Trophoblast cell (in vitro differentiated cells and primary cell): ENCODE measurements at regions not wholly inside any gene's neighbourhood (a gene's known extent, or its start where the extent isn't known, plus 50 kb on each side); places are given as distances from the start of the nearest gene placed in this dataset.
"Not testable (repeated sequence)": the region's sequence is repeated elsewhere in the genome, so short reads cannot be mapped to it uniquely, and the experiment has no call there.

ENCODE experiments used
- DNase-seq, 2 donors: peaks; one replicate each; pipeline ENCODE4 v3.0.0-alpha.2; 2016
- H2AFZ ChIP-seq: 2 replicates; pipeline ENCODE4 v1.6.1; 2013; ENCODE audit warnings: low read length, moderate library complexity, mild to moderate bottlenecking; ENCODE audit not compliant: insufficient read depth, poor library complexity
- H2AK5ac ChIP-seq: 2 replicates; pipeline ENCODE4 v1.6.1; 2013; ENCODE audit warnings: mild to moderate bottlenecking, low read length
- H2BK120ac ChIP-seq: 2 replicates; pipeline ENCODE4 v1.6.1; 2013; ENCODE audit warnings: low read length, mild to moderate bottlenecking, moderate library complexity; ENCODE audit not compliant: insufficient read depth, poor library complexity
- H2BK12ac ChIP-seq: 2 replicates; pipeline ENCODE4 v1.6.1; 2013; ENCODE audit warnings: mild to moderate bottlenecking, low read length, moderate library complexity
- H2BK5ac ChIP-seq: 2 replicates; pipeline ENCODE4 v1.6.1; 2013; ENCODE audit warnings: low read length, low read depth, moderate library complexity, mild to moderate bottlenecking; ENCODE audit not compliant: poor library complexity
- H3K14ac ChIP-seq: 2 replicates; pipeline ENCODE4 v1.6.1; 2013; ENCODE audit warnings: mild to moderate bottlenecking, low read length
- H3K18ac ChIP-seq: 2 replicates; pipeline ENCODE4 v1.6.1; 2013; ENCODE audit warnings: mild to moderate bottlenecking, low read length
- H3K23ac ChIP-seq: 2 replicates; pipeline ENCODE4 v1.6.1; 2013; ENCODE audit warnings: low read length
- H3K27ac ChIP-seq: 2 replicates; pipeline ENCODE4 v1.5.1; 2013; ENCODE audit warnings: low read depth, mild to moderate bottlenecking, inconsistent platforms, low read length, moderate library complexity
- H3K27me3 ChIP-seq: 2 replicates; pipeline ENCODE4 v1.6.1; 2013; ENCODE audit warnings: inconsistent platforms, mild to moderate bottlenecking, low read length, moderate library complexity; ENCODE audit not compliant: insufficient read depth
- H3K36me3 ChIP-seq, 2 experiments: 1 replicate in 1 of 2; 2 replicates in 1 of 2; pipeline ENCODE4 v1.6.1; 2013; ENCODE audit warnings: low read length in 2 of 2, mild to moderate bottlenecking in 2 of 2, moderate library complexity in 1 of 2; ENCODE audit not compliant: insufficient read depth in 2 of 2, control insufficient read depth in 1 of 2
- H3K4ac ChIP-seq: 2 replicates; pipeline ENCODE4 v1.6.1; 2013; ENCODE audit warnings: low read depth, mild to moderate bottlenecking, low read length, moderate library complexity
- H3K4me1 ChIP-seq, 2 experiments: 1 replicate in 1 of 2; 2 replicates in 1 of 2; pipeline ENCODE4 v1.6.1; 2013; ENCODE audit warnings: low read length in 2 of 2, mild to moderate bottlenecking in 2 of 2, moderate library complexity in 1 of 2; ENCODE audit not compliant: insufficient read depth in 2 of 2, control insufficient read depth in 1 of 2
- H3K4me2 ChIP-seq: 2 replicates; pipeline ENCODE4 v1.6.1; 2013; ENCODE audit warnings: inconsistent platforms, mild to moderate bottlenecking, low read length, moderate library complexity
- H3K4me3 ChIP-seq: 2 replicates; pipeline ENCODE4 v1.5.1; 2013; ENCODE audit warnings: mild to moderate bottlenecking, low read depth, low read length, inconsistent platforms
- H3K79me1 ChIP-seq: one replicate; pipeline ENCODE4 v1.6.1; 2013; ENCODE audit warnings: low read length
- H3K79me2 ChIP-seq: 2 replicates; pipeline ENCODE4 v1.6.1; 2013; ENCODE audit warnings: low read length, mild to moderate bottlenecking; ENCODE audit not compliant: control insufficient read depth, insufficient read depth, poor library complexity
- H3K9ac ChIP-seq: 2 replicates; pipeline ENCODE4 v1.6.1; 2013; ENCODE audit warnings: mild to moderate bottlenecking, low read length
- H3K9me3 ChIP-seq: 2 replicates; pipeline ENCODE4 v1.6.1; 2013; ENCODE audit warnings: low read depth, mild to moderate bottlenecking, control low read depth, inconsistent platforms, low read length; ENCODE audit not compliant: insufficient read depth
- H4K12ac ChIP-seq: 2 replicates; pipeline ENCODE4 v1.6.1; 2013; ENCODE audit warnings: low read depth, mild to moderate bottlenecking, low read length, moderate library complexity
- H4K8ac ChIP-seq: 2 replicates; pipeline ENCODE4 v1.6.1; 2013; ENCODE audit warnings: low read depth, mild to moderate bottlenecking, low read length, moderate library complexity
- H4K91ac ChIP-seq: one replicate; pipeline ENCODE4 v1.6.1; 2013; ENCODE audit warnings: low read depth, mild to moderate bottlenecking, low read length, moderate library complexity
- WGBS: extraction: QIAGEN DNeasy Blood & Tissue Kit; methylation state at CpG from one replicate; pipeline ENCODE4 v1.1.7; 2013; ENCODE audit warnings: missing lambda C conversion rate; ENCODE audit not compliant: insufficient read length, insufficient coverage; ENCODE audit errors: extremely low coverage; 5-methylcytosine and 5-hydroxymethylcytosine counted together

DNA sequence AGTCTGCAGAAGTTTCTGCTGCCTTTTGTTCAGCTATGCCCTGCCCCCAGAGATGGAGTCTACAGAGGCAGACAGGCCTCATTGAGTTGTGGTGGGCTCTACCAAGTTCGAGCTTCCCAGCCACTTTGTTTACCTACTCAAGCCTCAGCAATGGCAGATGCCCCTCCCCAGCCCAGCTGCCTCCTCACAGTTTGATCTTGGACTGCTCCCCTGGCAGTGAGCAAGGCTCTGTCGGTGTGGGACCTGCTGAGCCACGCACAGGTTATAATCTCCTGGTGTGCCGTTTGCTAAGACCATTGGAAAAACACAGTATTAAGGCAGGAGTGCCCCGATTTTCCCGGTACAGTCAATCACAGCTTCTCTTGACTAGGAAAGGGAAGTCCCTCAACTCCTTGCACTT is 221.0 kb upstream of the CNTNAP5 start:
- not testable (repeated sequence) for H3K14ac ChIP-seq, H4K12ac ChIP-seq, H2BK120ac ChIP-seq, H3K4me3 ChIP-seq, H3K79me1 ChIP-seq, H3K9ac ChIP-seq, H3K9me3 ChIP-seq, H2BK5ac ChIP-seq, H3K4me2 ChIP-seq, H2AFZ ChIP-seq, H3K4ac ChIP-seq, H3K27ac ChIP-seq, H3K36me3 ChIP-seq, H3K18ac ChIP-seq, H4K8ac ChIP-seq, H2AK5ac ChIP-seq, H2BK12ac ChIP-seq, H3K4me1 ChIP-seq, DNase-seq, H4K91ac ChIP-seq, H3K23ac ChIP-seq, H3K79me2 ChIP-seq, H3K27me3 ChIP-seq
- no CpG with 5 or more reads among the region's 6 CpGs for WGBS

DNA sequence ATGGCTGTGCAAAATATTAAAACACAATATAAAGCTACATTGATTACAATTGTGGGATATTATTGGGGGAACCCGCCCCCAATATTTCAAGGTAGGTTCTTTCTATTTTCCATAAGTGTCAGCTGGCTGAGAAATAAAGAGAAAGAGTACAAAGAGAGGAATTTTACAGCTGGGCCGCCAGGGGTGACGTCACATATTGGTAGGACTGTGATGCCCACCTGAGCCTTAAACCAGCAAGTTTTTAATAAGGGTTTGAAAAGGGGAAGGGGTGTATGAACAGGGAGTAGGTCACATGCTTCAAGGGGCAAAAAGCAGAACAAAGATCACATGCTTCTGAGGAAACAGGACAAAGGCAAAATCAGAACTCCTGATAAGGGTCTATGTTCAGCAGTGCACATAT is 219.3 kb upstream of the CNTNAP5 start:
- H2BK5ac ChIP-seq, H2BK120ac ChIP-seq, H4K12ac ChIP-seq, H3K14ac ChIP-seq, H3K23ac ChIP-seq, DNase-seq, H3K27ac ChIP-seq, H3K4me2 ChIP-seq, H2AK5ac ChIP-seq, H3K18ac ChIP-seq, H3K4me1 ChIP-seq, H3K36me3 ChIP-seq, H3K4ac ChIP-seq, H3K79me1 ChIP-seq, H3K9me3 ChIP-seq, H4K91ac ChIP-seq, H3K4me3 ChIP-seq, H2AFZ ChIP-seq, H3K9ac ChIP-seq, H3K27me3 ChIP-seq, H2BK12ac ChIP-seq, H4K8ac ChIP-seq, H3K79me2 ChIP-seq: not testable (repeated sequence)
- WGBS, result no CpG with 5 or more reads among the region's 3 CpGs

DNA sequence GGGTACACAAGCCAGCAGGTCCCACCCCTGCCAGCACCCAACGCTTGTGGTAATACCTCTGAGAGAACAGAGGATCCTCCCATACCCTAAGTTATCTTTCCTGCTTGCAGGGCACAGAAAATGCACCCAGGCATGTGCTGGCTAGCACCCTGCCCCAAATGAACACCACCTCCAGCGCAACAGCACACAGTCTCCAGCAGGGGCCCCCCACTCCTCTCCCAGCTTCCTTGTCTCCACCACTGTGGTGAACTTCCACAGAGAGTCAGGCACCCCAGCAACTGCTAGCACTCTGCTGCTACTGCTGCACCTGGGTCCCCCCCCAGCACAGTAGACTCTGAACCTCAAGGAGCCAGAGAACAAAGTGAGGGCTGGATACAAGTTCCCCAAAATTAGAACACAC is 216.8 kb upstream of the CNTNAP5 start:
- Histone ChIP-seq H3K9ac (no peak overlapping the region), H2BK12ac (no peak overlapping the region)
- DNase-seq, result no peak

DNA sequence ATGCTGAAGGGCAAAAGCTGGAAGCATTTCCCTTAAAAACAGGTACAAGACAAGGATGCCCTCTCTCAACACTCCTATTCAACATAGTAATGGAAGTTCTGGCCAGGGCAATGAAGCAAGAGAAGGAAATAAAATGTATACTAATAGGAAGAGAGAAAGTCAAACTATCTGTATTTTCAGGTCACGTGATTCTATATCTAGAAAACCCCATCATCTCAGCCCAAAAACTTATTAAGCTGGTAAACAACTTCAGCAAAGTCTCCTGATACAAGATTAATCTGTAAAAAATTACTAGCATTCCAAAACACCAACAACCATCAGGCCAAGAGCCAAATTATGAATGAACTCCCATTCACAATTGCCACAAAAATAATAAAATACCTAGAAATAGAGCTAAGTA is 213.2 kb upstream of the CNTNAP5 start:
- H3K79me1 ChIP-seq, result no peaks in the 10 kb centered on the region
- no peak overlapping the region for H3K9ac ChIP-seq
- H3K9me3 ChIP-seq, result no peaks in the 10 kb centered on the region
- no peak overlapping the region for H2BK120ac ChIP-seq
- no peak overlapping the region for H2BK5ac ChIP-seq
- no peaks in the 10 kb centered on the region for H3K36me3 ChIP-seq
- no peak overlapping the region for H3K4me3 ChIP-seq
- H2AFZ ChIP-seq, result no peak overlapping the region
- no peak overlapping the region for H4K91ac ChIP-seq
- no peak overlapping the region for H2BK12ac ChIP-seq
- H3K79me2 ChIP-seq, result no peaks in the 10 kb centered on the region
- DNase-seq, result no peak
- H3K4me1 ChIP-seq, result no peaks in the 10 kb centered on the region
- no peaks in the 10 kb centered on the region for H3K27me3 ChIP-seq
- H3K4ac ChIP-seq, result no peak overlapping the region
- H2AK5ac ChIP-seq, result no peak overlapping the region
- H3K18ac ChIP-seq, result no peak overlapping the region
- H4K8ac ChIP-seq, result no peak overlapping the region
- no peak overlapping the region for H3K14ac ChIP-seq
- H3K4me2 ChIP-seq, result no peak overlapping the region
- no peak overlapping the region for H4K12ac ChIP-seq
- no peak overlapping the region for H3K23ac ChIP-seq
- WGBS, result no CpG with 5 or more reads among the region's 1 CpG
- H3K27ac ChIP-seq, result no peak overlapping the region

More for the DNA sequence above, 216.8 kb upstream of the CNTNAP5 start:
- Histone ChIP-seq H2AK5ac (no peak overlapping the region), H2AFZ (no peak overlapping the region), H3K4me1 (no peaks in the 10 kb centered on the region), H2BK120ac (no peak overlapping the region), H3K36me3 (no peaks in the 10 kb centered on the region), H3K18ac (no peak overlapping the region), H3K23ac (no peak overlapping the region), H3K4me2 (no peak overlapping the region), H3K79me1 (no peaks in the 10 kb centered on the region), H3K4me3 (no peak overlapping the region), H3K9me3 (peaks cover 5% of the 10 kb centered on the region), H4K8ac (no peak overlapping the region), H3K27ac (no peak overlapping the region), H3K4ac (no peak overlapping the region), H3K14ac (no peak overlapping the region), H3K27me3 (no peaks in the 10 kb centered on the region), H3K79me2 (no peaks in the 10 kb centered on the region), H2BK5ac (no peak overlapping the region), H4K12ac (no peak overlapping the region), H4K91ac (no peak overlapping the region)
- no CpG with 5 or more reads among the region's 2 CpGs for WGBS
